Astrocyte (in vitro differentiated cells and primary cell): ENCODE measurements at regions not wholly inside any gene's neighbourhood (a gene's known extent, or its start where the extent isn't known, plus 50 kb on each side); places are given as distances from the start of the nearest gene placed in this dataset.

Experiments used
- DNase-seq: peaks from one replicate; pipeline ENCODE4 v3.0.0-alpha.2; 2010; ENCODE audit warnings: low read depth
- FAIRE-seq: peaks from 2 replicates; lab custom pipeline; 2011; peaks lifted over from hg19 to GRCh38; lab: Jason Lieb, UNC
- H2AFZ ChIP-seq: 2 replicates; pipeline ENCODE4 v1.6.0; 2012; ENCODE audit warnings: low read depth, low read length, inconsistent platforms
- H3K27ac ChIP-seq: 2 replicates; pipeline ENCODE4 v1.5.1; 2011; ENCODE audit warnings: low read depth, low read length, inconsistent platforms
- H3K27me3 ChIP-seq: 2 replicates; pipeline ENCODE4 v1.6.0; 2011; ENCODE audit warnings: low read length, inconsistent platforms; ENCODE audit not compliant: insufficient read depth
- H3K36me3 ChIP-seq: 2 replicates; pipeline ENCODE4 v1.5.1; 2011; ENCODE audit warnings: low read length, inconsistent platforms; ENCODE audit not compliant: insufficient read depth
- H3K4me1 ChIP-seq: 2 replicates; pipeline ENCODE4 v1.5.1; 2011; ENCODE audit warnings: low read length, inconsistent platforms; ENCODE audit not compliant: insufficient read depth
- H3K4me2 ChIP-seq: 2 replicates; pipeline ENCODE4 v1.6.0; 2012; ENCODE audit warnings: low read length, inconsistent platforms
- H3K4me3 ChIP-seq: 2 replicates; pipeline ENCODE4 v1.5.1; 2011; ENCODE audit warnings: low read depth, mild to moderate bottlenecking, low read length, inconsistent platforms; ENCODE audit not compliant: insufficient read depth
- H3K79me2 ChIP-seq: 2 replicates; pipeline ENCODE4 v1.6.0; 2012; ENCODE audit warnings: mild to moderate bottlenecking, low read length, inconsistent platforms; ENCODE audit not compliant: insufficient read depth
- H3K9ac ChIP-seq: 2 replicates; pipeline ENCODE4 v1.6.0; 2012; ENCODE audit warnings: mild to moderate bottlenecking, low read length, inconsistent platforms
- H3K9me3 ChIP-seq: 2 replicates; pipeline ENCODE4 v1.5.1; 2012; ENCODE audit warnings: low read depth, mild to moderate bottlenecking, low read length, inconsistent platforms; ENCODE audit not compliant: insufficient read depth
- H4K20me1 ChIP-seq: 2 replicates; pipeline ENCODE4 v1.6.0; 2012; ENCODE audit warnings: low read length, inconsistent platforms; ENCODE audit not compliant: insufficient read depth
- H3K27ac Mint-ChIP-seq: one replicate; pipeline ENCODE4 v1.8.0; 2021; ENCODE audit warnings: mild to moderate bottlenecking, mixed read lengths; ENCODE audit not compliant: unreplicated experiment
- H3K27me3 Mint-ChIP-seq: one replicate; pipeline ENCODE4 v1.8.0; 2021; ENCODE audit warnings: low read depth, mixed read lengths; ENCODE audit not compliant: unreplicated experiment
- H3K36me3 Mint-ChIP-seq: one replicate; pipeline ENCODE4 v1.8.0; 2021; ENCODE audit warnings: low read depth, mixed read lengths; ENCODE audit not compliant: unreplicated experiment
- H3K4me1 Mint-ChIP-seq: one replicate; pipeline ENCODE4 v1.8.0; 2021; ENCODE audit warnings: low read depth, mixed read lengths; ENCODE audit not compliant: unreplicated experiment
- H3K4me3 Mint-ChIP-seq: one replicate; pipeline ENCODE4 v1.8.0; 2021; ENCODE audit warnings: mild to moderate bottlenecking, moderate library complexity, mixed read lengths; ENCODE audit not compliant: unreplicated experiment
- H3K9me3 Mint-ChIP-seq: one replicate; pipeline ENCODE4 v1.8.0; 2021; ENCODE audit warnings: mild to moderate bottlenecking, mixed read lengths; ENCODE audit not compliant: unreplicated experiment
- CTCF ChIP-seq: IDR thresholded peaks from 2 replicates; pipeline ENCODE4 v1.5.1; 2011; ENCODE audit warnings: low read depth, mild to moderate bottlenecking, inconsistent platforms, low read length, moderate library complexity; ENCODE audit not compliant: insufficient read depth
- EZH2 ChIP-seq: IDR thresholded peaks from 2 replicates; pipeline ENCODE4 v1.6.1; 2012; ENCODE audit warnings: mild to moderate bottlenecking, low read length, inconsistent platforms; ENCODE audit not compliant: insufficient read depth

GRCh38 chr9:89787595-89787994 is 182.8 kb downstream of the GADD45G start:
- Histone ChIP-seq H3K4me3 (no peak overlapping the region), H3K36me3 (no peaks in the 10 kb centered on the region), H2AFZ (no peak overlapping the region), H3K4me1 (no peaks in the 10 kb centered on the region), H3K27me3 (no peaks in the 10 kb centered on the region), H3K9ac (no peak overlapping the region), H4K20me1 (no peaks in the 10 kb centered on the region), H3K79me2 (no peaks in the 10 kb centered on the region), H3K4me2 (no peak overlapping the region), H3K9me3 (no peaks in the 10 kb centered on the region), H3K27ac (no peak overlapping the region)
- H3K4me3 Mint-ChIP-seq = no peak overlapping the region
- FAIRE-seq (no peak), DNase-seq (no peak)
- no peaks in the 10 kb centered on the region for H3K9me3 Mint-ChIP-seq
- H3K27ac Mint-ChIP-seq = no peak overlapping the region
- no peak for TF ChIP-seq CTCF
- TF ChIP-seq EZH2 = no peak
- H3K27me3 Mint-ChIP-seq = peaks cover 37% of the 10 kb centered on the region
- H3K4me1 Mint-ChIP-seq = peaks cover 5% of the 10 kb centered on the region
- no peaks in the 10 kb centered on the region for H3K36me3 Mint-ChIP-seq

- no peaks in the 10 kb centered on the region for H4K20me1 ChIP-seq
- H3K4me1 ChIP-seq = no peaks in the 10 kb centered on the region
- Mint-ChIP-seq H3K27me3 (peaks cover 44% of the 10 kb centered on the region), H3K4me3 (no peak overlapping the region), H3K9me3 (no peaks in the 10 kb centered on the region), H3K4me1 (peaks cover 5% of the 10 kb centered on the region), H3K27ac (no peak overlapping the region), H3K36me3 (no peaks in the 10 kb centered on the region)
- no peak overlapping the region for H3K9ac ChIP-seq
- no peak overlapping the region for H3K27ac ChIP-seq
- H3K79me2 ChIP-seq = no peaks in the 10 kb centered on the region
- H3K4me3 ChIP-seq = no peak overlapping the region
- H3K9me3 ChIP-seq = no peaks in the 10 kb centered on the region
- H3K27me3 ChIP-seq = no peaks in the 10 kb centered on the region
- H2AFZ ChIP-seq = no peak overlapping the region
- H3K36me3 ChIP-seq = no peaks in the 10 kb centered on the region
- H3K4me2 ChIP-seq = no peak overlapping the region
- TF ChIP-seq CTCF (no peak), EZH2 (no peak)
- DNase-seq (no peak), FAIRE-seq (no peak)
Observed at GRCh38 chr9:89788434-89788833, 183.6 kb downstream of the GADD45G start.

GRCh38 chr9:89789922-89790510 is 185.2 kb downstream of the GADD45G start:
- no peak for FAIRE-seq
- peaks cover 50% of the 10 kb centered on the region for H3K27me3 Mint-ChIP-seq
- no peak for DNase-seq
- H2AFZ ChIP-seq = no peak overlapping the region
- no peak overlapping the region for H3K4me2 ChIP-seq
- no peaks in the 10 kb centered on the region for H3K9me3 Mint-ChIP-seq
- H3K79me2 ChIP-seq = no peaks in the 10 kb centered on the region
- no peaks in the 10 kb centered on the region for H3K36me3 ChIP-seq
- H3K4me1 Mint-ChIP-seq = peaks cover 5% of the 10 kb centered on the region
- H4K20me1 ChIP-seq = no peaks in the 10 kb centered on the region
- no peak overlapping the region for H3K9ac ChIP-seq
- no peaks in the 10 kb centered on the region for H3K36me3 Mint-ChIP-seq
- no peak overlapping the region for H3K4me3 ChIP-seq
- no peaks in the 10 kb centered on the region for H3K9me3 ChIP-seq
- no peak for TF ChIP-seq CTCF
- TF ChIP-seq EZH2 = no peak
- no peak overlapping the region for H3K27ac ChIP-seq
- no peak overlapping the region for H3K27ac Mint-ChIP-seq
- H3K4me1 ChIP-seq = no peaks in the 10 kb centered on the region
- H3K4me3 Mint-ChIP-seq = no peak overlapping the region
- no peaks in the 10 kb centered on the region for H3K27me3 ChIP-seq
